ENCODE measurements at regions not wholly inside any gene's neighbourhood (a gene's known extent, or its start where the extent isn't known, plus 50 kb on each side); places are given as distances from the start of the nearest gene placed in this dataset.
"Not testable (repeated sequence)": the region's sequence is repeated elsewhere in the genome, so short reads cannot be mapped to it uniquely, and the experiment has no call there.

GRCh38 chr21:7917729-7918128, 2603.7 kb upstream of the TPTE start:
- Histone ChIP-seq H3K27ac (ENCODE audit: insufficient read length, low read depth, low read length) (no peak overlapping the region), H3K14ac (ENCODE audit: insufficient read depth, low read length) (no peak overlapping the region), H2AFZ (ENCODE audit: low read length) (no peak overlapping the region), H4K5ac (ENCODE audit: insufficient read length, low read depth, low read length) (no peak overlapping the region), H3K56ac (ENCODE audit: insufficient read length, low read depth, low read length) (no peak overlapping the region), H2BK20ac (ENCODE audit: low read depth, low read length, poor library complexity, severe bottlenecking) (no peak overlapping the region), H4K20me1 (ENCODE audit: control insufficient read depth, insufficient read depth, insufficient read length) (no peaks in the 10 kb centered on the region), H3K79me1 (ENCODE audit: insufficient read depth, low read depth, low read length, poor library complexity, severe bottlenecking) (no peaks in the 10 kb centered on the region), H3K9ac (ENCODE audit: extremely low read depth, insufficient read length, low read length) (no peak overlapping the region), H2BK15ac (ENCODE audit: low read depth, low read length) (no peak overlapping the region), H3K79me2 (ENCODE audit: insufficient read depth, low read length) (no peaks in the 10 kb centered on the region), H2BK12ac (ENCODE audit: insufficient read length, low read depth, low read length) (no peak overlapping the region), H2AK5ac (ENCODE audit: insufficient read length, low read length) (no peak overlapping the region), H3K4me1 (ENCODE audit: insufficient read depth, low read length) (no peaks in the 10 kb centered on the region), H4K91ac (ENCODE audit: insufficient read length, low read depth, low read length) (no peak overlapping the region), H3T11ph (ENCODE audit: low read length) (no peak overlapping the region), H3K18ac (ENCODE audit: insufficient read length, low read depth, low read length) (no peak overlapping the region), H3K4ac (ENCODE audit: low read depth, low read length) (no peak overlapping the region), H4K8ac (replicated peaks; ENCODE audit: insufficient read length, low read depth, low read length) (no peak overlapping the region), H3K9me3 (ENCODE audit: control insufficient read depth, low read depth, low read length) (no peaks in the 10 kb centered on the region), H3K4me2 (ENCODE audit: insufficient read depth, insufficient read length, low read length) (no peak overlapping the region), H3K27me3 (ENCODE audit: insufficient read depth, low read length) (no peaks in the 10 kb centered on the region), H3K23ac (ENCODE audit: insufficient read length, low read depth, low read length) (no peak overlapping the region), H2BK5ac (ENCODE audit: insufficient read length, low read length) (no peak overlapping the region), H2BK120ac (ENCODE audit: low read depth, low read length, poor library complexity, severe bottlenecking) (no peak overlapping the region), H3K23me2 (ENCODE audit: insufficient read length, low read depth, low read length, poor library complexity, severe bottlenecking) (no peaks in the 10 kb centered on the region)
- Mint-ChIP-seq H3K9me3 (no peaks in the 10 kb centered on the region), H3K27me3 (ENCODE audit: low read depth) (peaks cover 11% of the 10 kb centered on the region), H3K36me3 (ENCODE audit: insufficient read depth in 1 of 3, low read depth in 3 of 3) (no peaks in the 10 kb centered on the region; a peak in 4 of 7 replicates), H3K4me1 (no peaks in the 10 kb centered on the region), H3K27ac (no peak overlapping the region), H3K4me3 (no peak overlapping the region)
- DNase-seq = no peak
- 100% methylated on average over 6 of the region's 14 CpGs for WGBS (ENCODE audit: extremely low coverage, insufficient read length, low lambda C conversion rate)
- TF ChIP-seq CTCF (conservative IDR thresholded peaks at IDR 0.05) = no peak

GRCh38 chr21:7925918-7926582, 2595.3 kb upstream of the TPTE start:
- not testable (repeated sequence) for H3K56ac ChIP-seq (ENCODE audit: insufficient read length, low read depth, low read length); H4K91ac ChIP-seq (ENCODE audit: insufficient read length, low read depth, low read length); H3K9me3 ChIP-seq (ENCODE audit: control insufficient read depth, low read depth, low read length); H3K36me3 Mint-ChIP-seq (ENCODE audit: insufficient read depth in 1 of 3, low read depth in 3 of 3); H2BK15ac ChIP-seq (ENCODE audit: low read depth, low read length); H3K23ac ChIP-seq (ENCODE audit: insufficient read length, low read depth, low read length); H4K20me1 ChIP-seq (ENCODE audit: control insufficient read depth, insufficient read depth, insufficient read length); H3K9me3 Mint-ChIP-seq; H2BK12ac ChIP-seq (ENCODE audit: insufficient read length, low read depth, low read length); H3K4me2 ChIP-seq (ENCODE audit: insufficient read depth, insufficient read length, low read length); H4K5ac ChIP-seq (ENCODE audit: insufficient read length, low read depth, low read length); H3K27ac ChIP-seq (ENCODE audit: insufficient read length, low read depth, low read length); H3K23me2 ChIP-seq (ENCODE audit: insufficient read length, low read depth, low read length, poor library complexity, severe bottlenecking); H3K27me3 ChIP-seq (ENCODE audit: insufficient read depth, low read length); H3K4me3 Mint-ChIP-seq; H3K79me2 ChIP-seq (ENCODE audit: insufficient read depth, low read length); H3K14ac ChIP-seq (ENCODE audit: insufficient read depth, low read length); H2BK120ac ChIP-seq (ENCODE audit: low read depth, low read length, poor library complexity, severe bottlenecking); H3K27ac Mint-ChIP-seq; H4K8ac ChIP-seq (replicated peaks; ENCODE audit: insufficient read length, low read depth, low read length); DNase-seq; H3K4me1 ChIP-seq (ENCODE audit: insufficient read depth, low read length); H3K79me1 ChIP-seq (ENCODE audit: insufficient read depth, low read depth, low read length, poor library complexity, severe bottlenecking); H2AK5ac ChIP-seq (ENCODE audit: insufficient read length, low read length); H3K4ac ChIP-seq (ENCODE audit: low read depth, low read length); H2AFZ ChIP-seq (ENCODE audit: low read length); H3T11ph ChIP-seq (ENCODE audit: low read length); H3K18ac ChIP-seq (ENCODE audit: insufficient read length, low read depth, low read length); H3K9ac ChIP-seq (ENCODE audit: extremely low read depth, insufficient read length, low read length); H2BK5ac ChIP-seq (ENCODE audit: insufficient read length, low read length); H3K4me1 Mint-ChIP-seq; H2BK20ac ChIP-seq (ENCODE audit: low read depth, low read length, poor library complexity, severe bottlenecking)
- WGBS (ENCODE audit: extremely low coverage, insufficient read length, low lambda C conversion rate) = 100% methylated on average over 11 of the region's 16 CpGs
- H3K27me3 Mint-ChIP-seq (ENCODE audit: low read depth) = peaks cover 31% of the 10 kb centered on the region

Data from H9 (cell line).